HEK293 (cell line): ENCODE measurements at regions not wholly inside any gene's neighbourhood (a gene's known extent, or its start where the extent isn't known, plus 50 kb on each side); places are given as distances from the start of the nearest gene placed in this dataset.

Experiments
- CTCF ChIA-PET: fragments of 350-600 bp; formaldehyde crosslinking; extraction: SDS; loops from one replicate; lab custom pipeline; 2021; ENCODE audit warnings: antibody characterized with exemption; lab: Yijun Ruan, JAX
- POLR2A ChIA-PET: fragments of 300-600 bp; formaldehyde crosslinking; extraction: SDS; loops from one replicate; lab custom pipeline; 2020; ENCODE audit warnings: antibody characterized with exemption, inconsistent platforms; lab: Yijun Ruan, JAX
- H3K27ac ChIP-seq: fragments of 200-500 bp; sonication (Bioruptor generic); 2 replicates; pipeline ENCODE4 v1.5.1; 2014; ENCODE audit warnings: low read depth, low read length, control low read depth, inconsistent platforms; ENCODE audit errors: extremely low read depth
- H3K36me3 ChIP-seq, 2 experiments: fragments of 200-500 bp in 1 of 2; sonication (Bioruptor generic) in 1 of 2; 1 replicate in 1 of 2; 2 replicates in 1 of 2; pipeline ENCODE4 v1.5.1; 2014 to 2017; ENCODE audit warnings: inconsistent platforms in 2 of 2, low read length in 2 of 2; ENCODE audit not compliant: control insufficient read depth in 2 of 2, insufficient read depth in 1 of 2
- H3K4me1 ChIP-seq: fragments of 200-500 bp; sonication (Bioruptor generic); 2 replicates; pipeline ENCODE4 v1.5.1; 2014; ENCODE audit warnings: mild to moderate bottlenecking, low read length, inconsistent platforms; ENCODE audit not compliant: control insufficient read depth, insufficient read depth
- H3K4me3 ChIP-seq: 2 replicates; pipeline ENCODE4 v1.5.1; 2011; ENCODE audit warnings: low read depth, mild to moderate bottlenecking, control low read depth, low read length, moderate library complexity
- H3K9me3 ChIP-seq: fragments of 200-500 bp; sonication (Bioruptor generic); 2 replicates; pipeline ENCODE4 v1.5.1; 2014; ENCODE audit warnings: low read depth, low read length, inconsistent platforms; ENCODE audit not compliant: control insufficient read depth, insufficient read depth
- GFI1B ChIP-seq: fragments of 450-650 bp; formaldehyde crosslinking; IDR thresholded peaks from 2 replicates; pipeline ENCODE4 v1.5.1; 2016; ENCODE audit warnings: missing biosample characterization, missing genetic modification characterization
- GLI4 ChIP-seq: fragments of 450-650 bp; formaldehyde crosslinking; IDR thresholded peaks from 2 replicates; pipeline ENCODE4 v1.5.1; 2016; ENCODE audit warnings: missing biosample characterization, missing genetic modification characterization
- KLF16 ChIP-seq: fragments of 450-650 bp; formaldehyde crosslinking; IDR thresholded peaks from 2 replicates; pipeline ENCODE4 v1.5.1; 2017; ENCODE audit warnings: missing biosample characterization, missing genetic modification characterization
- KLF9 ChIP-seq: fragments of 450-650 bp; formaldehyde crosslinking; IDR thresholded peaks from 2 replicates; pipeline ENCODE4 v1.5.1; 2016; ENCODE audit warnings: missing biosample characterization, missing genetic modification characterization, low read depth
- MEIS1 ChIP-seq: sonication (generic); formaldehyde crosslinking; IDR thresholded peaks from 2 replicates; pipeline ENCODE4 v1.8.1; 2022; ENCODE audit warnings: missing genetic modification reagents, mild to moderate bottlenecking, borderline replicate concordance
- SCRT2 ChIP-seq: fragments of 450-650 bp; formaldehyde crosslinking; IDR thresholded peaks from 2 replicates; pipeline ENCODE4 v1.5.1; 2016; ENCODE audit warnings: missing biosample characterization, missing genetic modification characterization
- ZBTB17 ChIP-seq: fragments of 450-650 bp; formaldehyde crosslinking; IDR thresholded peaks from 2 replicates; pipeline ENCODE4 v1.5.1; 2016; ENCODE audit warnings: missing biosample characterization, missing genetic modification characterization
- ZEB2 ChIP-seq: fragments of 450-650 bp; formaldehyde crosslinking; IDR thresholded peaks from 2 replicates; pipeline ENCODE4 v1.5.1; 2016; ENCODE audit warnings: missing biosample characterization, missing genetic modification characterization
- ZIC2 ChIP-seq: fragments of 450-650 bp; formaldehyde crosslinking; IDR thresholded peaks from 2 replicates; pipeline ENCODE4 v1.5.1; 2016; ENCODE audit warnings: missing biosample characterization, missing genetic modification characterization
- ZNF175 ChIP-seq: fragments of 450-650 bp; formaldehyde crosslinking; IDR thresholded peaks from 2 replicates; pipeline ENCODE4 v1.5.1; 2016; ENCODE audit warnings: missing biosample characterization, missing genetic modification characterization
- ZNF221 ChIP-seq: fragments of 450-650 bp; formaldehyde crosslinking; IDR thresholded peaks from 2 replicates; pipeline ENCODE4 v1.5.1; 2017; ENCODE audit warnings: missing biosample characterization, missing genetic modification characterization, borderline replicate concordance
- ZNF548 ChIP-seq: fragments of 450-650 bp; formaldehyde crosslinking; IDR thresholded peaks from 2 replicates; pipeline ENCODE4 v1.5.1; 2016; ENCODE audit warnings: missing biosample characterization, missing genetic modification characterization
- ZNF571 ChIP-seq: fragments of 450-650 bp; formaldehyde crosslinking; IDR thresholded peaks from 2 replicates; pipeline ENCODE4 v1.5.0; 2017; ENCODE audit warnings: missing biosample characterization, missing genetic modification characterization
- ZNF629 ChIP-seq: fragments of 450-650 bp; formaldehyde crosslinking; IDR thresholded peaks from 2 replicates; pipeline ENCODE4 v1.5.1; 2017; ENCODE audit warnings: missing biosample characterization, missing genetic modification characterization
- ZNF677 ChIP-seq: fragments of 450-650 bp; IDR thresholded peaks from 2 replicates; pipeline ENCODE4 v1.5.0; 2018; ENCODE audit warnings: missing biosample characterization, mild to moderate bottlenecking, missing genetic modification characterization, moderate library complexity
- ZNF747 ChIP-seq: fragments of 450-650 bp; formaldehyde crosslinking; IDR thresholded peaks from 2 replicates; pipeline ENCODE4 v1.5.1; 2016; ENCODE audit warnings: missing biosample characterization, missing genetic modification characterization
- ZXDB ChIP-seq: fragments of 450-650 bp; formaldehyde crosslinking; IDR thresholded peaks from 2 replicates; pipeline ENCODE4 v1.5.1; 2016; ENCODE audit warnings: missing biosample characterization, missing genetic modification characterization
- TF ChIP-seq, protein P1 (sequence below): fragments of 450-650 bp; formaldehyde crosslinking; IDR thresholded peaks from 2 replicates; pipeline ENCODE4 v1.5.1; 2016; ENCODE audit warnings: missing biosample characterization, missing genetic modification characterization, borderline replicate concordance
- TF ChIP-seq, protein P2 (sequence below): fragments of 450-650 bp; formaldehyde crosslinking; IDR thresholded peaks from 2 replicates; pipeline ENCODE4 v1.5.1; 2016; ENCODE audit warnings: missing biosample characterization, missing genetic modification characterization
- TF ChIP-seq, protein P3 (sequence below): fragments of 450-650 bp; formaldehyde crosslinking; IDR thresholded peaks from 2 replicates; pipeline ENCODE4 v1.5.1; 2017; ENCODE audit warnings: missing biosample characterization, missing genetic modification characterization

DNA sequence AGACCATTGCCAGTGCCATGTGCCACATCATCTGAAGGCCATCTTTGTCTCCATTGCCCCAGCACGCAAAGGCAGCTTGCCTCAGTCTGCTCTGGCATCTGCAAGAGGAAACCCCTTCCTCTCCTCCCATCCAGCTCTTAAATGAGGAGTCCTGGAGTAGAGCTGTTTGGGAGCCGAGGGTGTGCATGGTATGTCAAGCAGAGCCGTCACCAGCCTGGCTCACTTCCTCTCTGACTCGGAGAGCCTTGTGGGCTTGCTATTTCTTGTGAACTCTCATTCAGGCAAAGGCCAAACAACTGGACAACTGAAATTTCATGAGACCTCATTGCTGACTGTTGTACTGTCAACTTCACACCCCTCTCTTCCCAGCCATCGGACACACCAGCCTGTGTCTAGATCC is 143.9 kb downstream of the SIPA1L2 start (continued):
- TF ChIP-seq ZNF629 (tag by site-specific recombination): no peak
- TF ChIP-seq ZNF548 (tag by site-specific recombination): no peak
- TF ChIP-seq ZNF221 (tag by site-specific recombination): no peak
- TF ChIP-seq KLF16 (tag by site-specific recombination): no peak
- TF ChIP-seq, protein P1, sequence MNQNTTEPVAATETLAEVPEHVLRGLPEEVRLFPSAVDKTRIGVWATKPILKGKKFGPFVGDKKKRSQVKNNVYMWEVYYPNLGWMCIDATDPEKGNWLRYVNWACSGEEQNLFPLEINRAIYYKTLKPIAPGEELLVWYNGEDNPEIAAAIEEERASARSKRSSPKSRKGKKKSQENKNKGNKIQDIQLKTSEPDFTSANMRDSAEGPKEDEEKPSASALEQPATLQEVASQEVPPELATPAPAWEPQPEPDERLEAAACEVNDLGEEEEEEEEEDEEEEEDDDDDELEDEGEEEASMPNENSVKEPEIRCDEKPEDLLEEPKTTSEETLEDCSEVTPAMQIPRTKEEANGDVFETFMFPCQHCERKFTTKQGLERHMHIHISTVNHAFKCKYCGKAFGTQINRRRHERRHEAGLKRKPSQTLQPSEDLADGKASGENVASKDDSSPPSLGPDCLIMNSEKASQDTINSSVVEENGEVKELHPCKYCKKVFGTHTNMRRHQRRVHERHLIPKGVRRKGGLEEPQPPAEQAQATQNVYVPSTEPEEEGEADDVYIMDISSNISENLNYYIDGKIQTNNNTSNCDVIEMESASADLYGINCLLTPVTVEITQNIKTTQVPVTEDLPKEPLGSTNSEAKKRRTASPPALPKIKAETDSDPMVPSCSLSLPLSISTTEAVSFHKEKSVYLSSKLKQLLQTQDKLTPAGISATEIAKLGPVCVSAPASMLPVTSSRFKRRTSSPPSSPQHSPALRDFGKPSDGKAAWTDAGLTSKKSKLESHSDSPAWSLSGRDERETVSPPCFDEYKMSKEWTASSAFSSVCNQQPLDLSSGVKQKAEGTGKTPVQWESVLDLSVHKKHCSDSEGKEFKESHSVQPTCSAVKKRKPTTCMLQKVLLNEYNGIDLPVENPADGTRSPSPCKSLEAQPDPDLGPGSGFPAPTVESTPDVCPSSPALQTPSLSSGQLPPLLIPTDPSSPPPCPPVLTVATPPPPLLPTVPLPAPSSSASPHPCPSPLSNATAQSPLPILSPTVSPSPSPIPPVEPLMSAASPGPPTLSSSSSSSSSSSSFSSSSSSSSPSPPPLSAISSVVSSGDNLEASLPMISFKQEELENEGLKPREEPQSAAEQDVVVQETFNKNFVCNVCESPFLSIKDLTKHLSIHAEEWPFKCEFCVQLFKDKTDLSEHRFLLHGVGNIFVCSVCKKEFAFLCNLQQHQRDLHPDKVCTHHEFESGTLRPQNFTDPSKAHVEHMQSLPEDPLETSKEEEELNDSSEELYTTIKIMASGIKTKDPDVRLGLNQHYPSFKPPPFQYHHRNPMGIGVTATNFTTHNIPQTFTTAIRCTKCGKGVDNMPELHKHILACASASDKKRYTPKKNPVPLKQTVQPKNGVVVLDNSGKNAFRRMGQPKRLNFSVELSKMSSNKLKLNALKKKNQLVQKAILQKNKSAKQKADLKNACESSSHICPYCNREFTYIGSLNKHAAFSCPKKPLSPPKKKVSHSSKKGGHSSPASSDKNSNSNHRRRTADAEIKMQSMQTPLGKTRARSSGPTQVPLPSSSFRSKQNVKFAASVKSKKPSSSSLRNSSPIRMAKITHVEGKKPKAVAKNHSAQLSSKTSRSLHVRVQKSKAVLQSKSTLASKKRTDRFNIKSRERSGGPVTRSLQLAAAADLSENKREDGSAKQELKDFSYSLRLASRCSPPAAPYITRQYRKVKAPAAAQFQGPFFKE (tag by site-specific recombination): no peak

DNA sequence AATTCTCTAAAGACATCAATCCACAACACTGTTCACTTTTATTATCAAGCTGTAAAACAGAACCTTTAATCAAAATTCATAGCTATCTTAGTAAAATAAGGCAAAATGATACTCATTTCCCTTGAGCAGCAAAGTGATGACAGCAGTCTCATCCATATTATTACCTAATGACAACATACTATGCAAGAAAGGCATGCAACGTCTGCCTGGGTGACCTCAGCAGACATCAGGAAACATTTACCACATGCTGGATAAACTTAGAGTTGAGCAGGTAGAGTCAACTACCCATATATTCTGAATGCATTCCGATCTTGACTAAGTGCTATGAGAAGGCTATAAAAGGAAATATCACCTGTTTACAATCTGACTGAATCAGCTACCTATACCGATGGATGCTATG is 145.1 kb downstream of the SIPA1L2 start:
- Histone ChIP-seq H3K9me3 (no peaks in the 10 kb centered on the region), H3K4me3 (no peak overlapping the region), H3K4me1 (no peaks in the 10 kb centered on the region), H3K27ac (no peak overlapping the region), H3K36me3 (peaks cover 8 to 20% of the 10 kb centered on the region in 2 experiments; a peak in 2 of 3 replicates)
- TF ChIP-seq MEIS1 (no peak), ZNF175 (no peak), ZXDB (no peak), ZNF677 (tag by site-specific recombination) (no peak), ZNF747 (no peak), GLI4 (tag by site-specific recombination) (no peak), SCRT2 (no peak), ZEB2 (tag by site-specific recombination) (no peak), ZNF571 (tag by site-specific recombination) (no peak), ZBTB17 (tag by site-specific recombination) (no peak), GFI1B (no peak)
- TF ChIP-seq, protein P2, sequence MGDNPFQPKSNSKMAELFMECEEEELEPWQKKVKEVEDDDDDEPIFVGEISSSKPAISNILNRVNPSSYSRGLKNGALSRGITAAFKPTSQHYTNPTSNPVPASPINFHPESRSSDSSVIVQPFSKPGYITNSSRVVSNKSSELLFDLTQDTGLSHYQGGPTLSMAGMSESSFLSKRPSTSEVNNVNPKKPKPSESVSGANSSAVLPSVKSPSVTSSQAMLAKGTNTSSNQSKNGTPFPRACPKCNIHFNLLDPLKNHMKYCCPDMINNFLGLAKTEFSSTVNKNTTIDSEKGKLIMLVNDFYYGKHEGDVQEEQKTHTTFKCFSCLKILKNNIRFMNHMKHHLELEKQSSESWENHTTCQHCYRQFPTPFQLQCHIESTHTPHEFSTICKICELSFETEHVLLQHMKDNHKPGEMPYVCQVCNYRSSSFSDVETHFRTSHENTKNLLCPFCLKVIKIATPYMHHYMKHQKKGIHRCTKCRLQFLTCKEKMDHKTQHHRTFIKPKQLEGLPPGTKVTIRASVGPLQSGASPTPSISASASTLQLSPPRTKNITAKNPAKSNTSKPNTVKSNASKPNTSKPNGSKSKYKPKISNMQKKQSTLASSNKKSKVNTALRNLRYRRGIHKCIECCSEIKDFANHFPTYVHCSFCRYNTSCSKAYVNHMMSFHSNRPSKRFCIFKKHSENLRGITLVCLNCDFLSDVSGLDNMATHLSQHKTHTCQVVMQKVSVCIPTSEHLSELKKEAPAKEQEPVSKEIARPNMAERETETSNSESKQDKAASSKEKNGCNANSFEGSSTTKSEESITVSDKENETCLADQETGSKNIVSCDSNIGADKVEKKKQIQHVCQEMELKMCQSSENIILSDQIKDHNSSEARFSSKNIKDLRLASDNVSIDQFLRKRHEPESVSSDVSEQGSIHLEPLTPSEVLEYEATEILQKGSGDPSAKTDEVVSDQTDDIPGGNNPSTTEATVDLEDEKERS (tag by site-specific recombination): no peak
- POLR2A ChIA-PET: no interaction called here
- CTCF ChIA-PET: interaction anchor here (0.6 to 1.6 kb wide), 3 partner anchors 13 to 276 kb away, joined by 3 to 4 read pairs (median 4); no protein-coding TSS in a partner anchor

DNA sequence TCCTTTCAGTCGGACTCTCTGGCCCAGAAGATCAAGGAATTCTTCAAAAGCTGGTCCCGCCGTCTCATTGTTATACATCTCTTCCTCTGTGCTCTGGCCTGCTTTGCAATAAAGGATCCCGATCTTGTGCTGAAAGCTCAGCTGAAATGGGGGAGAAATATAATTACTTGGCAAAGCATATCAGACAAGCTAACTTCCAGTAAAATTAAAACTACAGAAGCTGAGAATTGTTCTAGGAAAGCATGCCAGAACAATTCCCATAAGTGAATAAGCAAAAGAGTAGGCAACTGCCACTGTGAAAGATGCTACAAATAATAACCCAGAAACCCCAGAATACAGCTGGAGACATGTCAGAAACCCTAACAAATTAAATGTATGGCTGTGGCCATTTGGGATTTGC is 146.1 kb downstream of the SIPA1L2 start:
- POLR2A ChIA-PET: no interaction called here
- Histone ChIP-seq H3K36me3 (peaks cover 5 to 20% of the 10 kb centered on the region in 2 experiments; a peak in 2 of 3 replicates), H3K9me3 (no peaks in the 10 kb centered on the region), H3K4me3 (no peak overlapping the region), H3K27ac (no peak overlapping the region), H3K4me1 (no peaks in the 10 kb centered on the region)
- TF ChIP-seq KLF9: no peak
- TF ChIP-seq, protein P3, sequence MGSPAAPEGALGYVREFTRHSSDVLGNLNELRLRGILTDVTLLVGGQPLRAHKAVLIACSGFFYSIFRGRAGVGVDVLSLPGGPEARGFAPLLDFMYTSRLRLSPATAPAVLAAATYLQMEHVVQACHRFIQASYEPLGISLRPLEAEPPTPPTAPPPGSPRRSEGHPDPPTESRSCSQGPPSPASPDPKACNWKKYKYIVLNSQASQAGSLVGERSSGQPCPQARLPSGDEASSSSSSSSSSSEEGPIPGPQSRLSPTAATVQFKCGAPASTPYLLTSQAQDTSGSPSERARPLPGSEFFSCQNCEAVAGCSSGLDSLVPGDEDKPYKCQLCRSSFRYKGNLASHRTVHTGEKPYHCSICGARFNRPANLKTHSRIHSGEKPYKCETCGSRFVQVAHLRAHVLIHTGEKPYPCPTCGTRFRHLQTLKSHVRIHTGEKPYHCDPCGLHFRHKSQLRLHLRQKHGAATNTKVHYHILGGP: 0 out of 2 replicates have a peak, but pooled peaks have one; percentile 45
- no peak for TF ChIP-seq ZIC2 (tag by site-specific recombination)
- CTCF ChIA-PET: interaction anchor here (0.6 kb wide), 1 partner anchor 93 kb away, joined by 4 read pairs; no protein-coding TSS in a partner anchor
